HG02571 (cell line): ENCODE measurements at regions not wholly inside any gene's neighbourhood (a gene's known extent, or its start where the extent isn't known, plus 50 kb on each side); places are given as distances from the start of the nearest gene placed in this dataset.

ENCODE experiments used
- ATAC-seq: cut with Tn5 transposase; IDR thresholded peaks from one replicate; pipeline ENCODE4 v1.9.1; 2021; ENCODE audit warnings: mild to moderate bottlenecking, moderate library complexity; ENCODE audit not compliant: unreplicated experiment

GRCh38 chr1:186736971-186737685 is 56.9 kb upstream of the PTGS2 start:
- ATAC-seq: no peak

GRCh38 chr1:186735463-186735862 is 55.2 kb upstream of the PTGS2 start:
- ATAC-seq: no peak

GRCh38 chr1:186730951-186731729 is 50.9 kb upstream of the PTGS2 start:
- ATAC-seq: no peak
